Epidermal melanocyte (primary cell): ENCODE measurements at regions not wholly inside any gene's neighbourhood (a gene's known extent, or its start where the extent isn't known, plus 50 kb on each side); places are given as distances from the start of the nearest gene placed in this dataset.

Experiments
- DNase-seq: peaks from one replicate; pipeline ENCODE4 v3.0.0; 2011; ENCODE audit warnings: low spot score; ENCODE audit not compliant: insufficient read length

GRCh38 chr3:152516216-152516615 lies 247.5 kb downstream of the MBNL1 start:
- no peak for DNase-seq

GRCh38 chr3:152517502-152517901 lies 248.8 kb downstream of the MBNL1 start:
- no peak for DNase-seq

- no peak for DNase-seq
Measured at GRCh38 chr3:152518346-152518745, 249.6 kb downstream of the MBNL1 start.

- DNase-seq, result no peak
Measured at GRCh38 chr3:152519376-152519775, 250.6 kb downstream of the MBNL1 start.

- DNase-seq, result no peak
Measured at GRCh38 chr3:152522036-152522435, 253.3 kb downstream of the MBNL1 start.

GRCh38 chr3:152524198-152525140 lies 255.7 kb downstream of the MBNL1 start:
- DNase-seq, result no peak

GRCh38 chr3:152531717-152532116 lies 263.0 kb downstream of the MBNL1 start:
- no peak for DNase-seq

GRCh38 chr3:152538518-152538917 lies 269.8 kb downstream of the MBNL1 start:
- DNase-seq, result no peak

GRCh38 chr3:152539191-152539764 lies 270.5 kb downstream of the MBNL1 start:
- DNase-seq, result no peak

- DNase-seq, result no peak
Measured at GRCh38 chr3:152540120-152540519, 271.4 kb downstream of the MBNL1 start.

GRCh38 chr3:152547153-152547552 lies 278.4 kb downstream of the MBNL1 start:
- no peak for DNase-seq

- no peak for DNase-seq
Measured at GRCh38 chr3:152549263-152549662, 280.5 kb downstream of the MBNL1 start.

- DNase-seq, result no peak
Measured at GRCh38 chr3:152550284-152550683, 281.6 kb downstream of the MBNL1 start.

GRCh38 chr3:152554980-152555379 lies 280.0 kb upstream of the P2RY1 start:
- no peak for DNase-seq

GRCh38 chr3:152555666-152556291 lies 279.2 kb upstream of the P2RY1 start:
- no peak for DNase-seq

- no peak for DNase-seq
Measured at GRCh38 chr3:152556731-152557254, 278.1 kb upstream of the P2RY1 start.

- DNase-seq, result no peak
Measured at GRCh38 chr3:152557302-152557999, 277.5 kb upstream of the P2RY1 start.

GRCh38 chr3:152558386-152558785 lies 276.5 kb upstream of the P2RY1 start:
- DNase-seq, result peak; percentile 36

- no peak for DNase-seq
Measured at GRCh38 chr3:152559246-152559645, 275.7 kb upstream of the P2RY1 start.

GRCh38 chr3:152564459-152564858 lies 270.5 kb upstream of the P2RY1 start:
- DNase-seq, result peak; percentile 21

GRCh38 chr3:152574461-152575079 lies 260.4 kb upstream of the P2RY1 start:
- no peak for DNase-seq
